Coronary artery (tissue), 2 donors: ENCODE measurements at regions not wholly inside any gene's neighbourhood (a gene's known extent, or its start where the extent isn't known, plus 50 kb on each side); places are given as distances from the start of the nearest gene placed in this dataset.
A peak's percentile ranks its signal among the peaks of the same experiment; 100 is the strongest.

Experiments
- DNase-seq: peaks from one replicate; pipeline ENCODE4 v3.0.0-alpha.2; 2017; ENCODE audit warnings: low spot score
- H3K27ac ChIP-seq, 2 donors: fragments of 200-600 bp; sonication (generic); one replicate each; pipeline ENCODE4 v1.5.1; 2016 to 2019
- H3K4me3 ChIP-seq: fragments of 200-600 bp; sonication (generic); 2 replicates; pipeline ENCODE4 v1.5.1; 2016; ENCODE audit warnings: mild to moderate bottlenecking, moderate library complexity
- CTCF ChIP-seq: fragments of 200-600 bp; sonication (generic); IDR thresholded peaks from one replicate; pipeline ENCODE4 v1.5.1; 2019; ENCODE audit warnings: antibody characterized with exemption

- Histone ChIP-seq H3K4me3 (no peak overlapping the region), H3K27ac (no peak overlapping the region)
- no peak for DNase-seq
- TF ChIP-seq CTCF: no peak
These were observed 560.2 kb upstream of the CLINT1 start for GRCh38 chr5:158419186-158419585.

DNA sequence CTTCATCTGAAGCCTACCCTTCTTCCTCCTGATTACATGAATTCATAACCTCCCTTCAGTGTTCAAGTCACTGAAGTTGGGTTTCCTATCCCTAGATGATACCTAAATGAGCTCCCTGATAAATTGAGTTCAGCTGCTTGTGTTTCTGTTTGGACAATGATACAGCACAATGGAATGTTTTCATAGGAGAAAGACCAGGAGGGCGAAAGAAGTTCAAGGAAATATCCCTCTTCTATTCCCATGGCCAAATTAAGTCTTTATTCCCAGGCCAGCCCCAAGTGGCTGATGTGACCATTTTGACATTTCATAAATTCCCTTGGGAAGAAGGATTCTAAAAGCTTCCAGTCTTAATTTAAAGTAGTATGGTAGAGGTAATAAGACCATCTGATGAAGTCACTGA, 555.8 kb upstream of the CLINT1 start:
- H3K4me3 ChIP-seq: no peak overlapping the region
- DNase-seq: no peak
- H3K27ac ChIP-seq: peak overlapping the region; percentile 49 to 69
- TF ChIP-seq CTCF: no peak

GRCh38 chr5:158414333-158414762, 555.4 kb upstream of the CLINT1 start:
- TF ChIP-seq CTCF: no peak
- peak overlapping the region; percentile 49 to 69 for H3K27ac ChIP-seq
- DNase-seq: no peak
- no peak overlapping the region for H3K4me3 ChIP-seq

- no peak overlapping the region for H3K27ac ChIP-seq
- TF ChIP-seq CTCF: no peak
- no peak overlapping the region for H3K4me3 ChIP-seq
- DNase-seq: no peak
These were observed 554.3 kb upstream of the CLINT1 start for GRCh38 chr5:158413122-158413680.

DNA sequence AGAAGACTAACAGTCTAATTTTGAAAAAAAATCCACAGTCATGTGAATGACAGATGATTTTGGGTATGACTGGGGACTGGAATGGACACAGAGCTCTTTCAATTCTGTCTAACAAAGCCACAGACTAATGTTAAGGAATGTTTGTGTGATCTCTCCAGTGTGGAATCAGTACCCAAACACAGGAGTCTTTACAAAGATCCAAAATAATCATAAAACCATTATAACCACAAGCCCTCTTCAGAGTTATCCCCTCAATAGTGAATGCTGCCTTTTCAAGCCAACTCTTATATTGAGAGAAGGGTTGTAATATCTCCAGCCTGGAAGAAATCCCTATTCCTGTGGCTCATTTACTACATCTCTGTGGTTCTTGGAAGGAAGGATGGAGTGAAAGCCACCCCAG, 552.0 kb upstream of the CLINT1 start:
- H3K27ac ChIP-seq: peak overlapping the region in 1 of 2 donors; percentile 18
- no peak for DNase-seq
- no peak for TF ChIP-seq CTCF
- H3K4me3 ChIP-seq: no peak overlapping the region

GRCh38 chr5:158409507-158409906, 550.6 kb upstream of the CLINT1 start:
- DNase-seq: no peak
- Histone ChIP-seq H3K27ac (no peak overlapping the region), H3K4me3 (no peak overlapping the region)
- TF ChIP-seq CTCF: no peak

GRCh38 chr5:158407824-158408195, 548.9 kb upstream of the CLINT1 start:
- no peak for TF ChIP-seq CTCF
- Histone ChIP-seq H3K27ac (peak overlapping the region; percentile 52 to 68), H3K4me3 (no peak overlapping the region)
- DNase-seq: no peak
